HG03571 (cell line): ENCODE measurements at regions not wholly inside any gene's neighbourhood (a gene's known extent, or its start where the extent isn't known, plus 50 kb on each side); places are given as distances from the start of the nearest gene placed in this dataset.
A peak's percentile ranks its signal among the peaks of the same experiment; 100 is the strongest.
"Not testable (repeated sequence)": the region's sequence is repeated elsewhere in the genome, so short reads cannot be mapped to it uniquely, and the experiment has no call there.

ENCODE experiments used
- ATAC-seq: cut with Tn5 transposase; IDR thresholded peaks from one replicate; pipeline ENCODE4 v1.9.1; 2021; ENCODE audit not compliant: unreplicated experiment

DNA sequence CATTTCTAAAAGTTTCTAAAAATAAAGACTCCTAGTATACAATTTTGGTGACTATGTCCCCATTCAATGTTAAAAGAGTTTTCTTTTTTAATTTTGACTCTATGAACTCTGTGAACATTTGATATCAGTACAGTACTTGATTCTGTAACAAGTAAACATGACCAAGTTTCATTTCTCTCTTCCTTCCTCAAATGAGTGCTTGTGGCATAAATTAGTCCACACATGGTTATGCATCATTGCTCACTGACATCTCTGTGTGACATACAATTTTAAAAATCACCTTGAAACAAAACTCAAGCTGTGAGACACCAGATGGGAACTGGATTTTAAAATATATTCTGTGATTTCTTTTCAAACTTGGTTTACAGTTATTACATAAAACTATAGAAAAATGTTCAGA lies 253.9 kb upstream of the MDGA2 start:
- peak; percentile 71 for ATAC-seq

- ATAC-seq: no peak
These were observed 245.7 kb upstream of the MDGA2 start for GRCh38 chr14:47921133-47921532.

GRCh38 chr14:47919997-47920396 lies 244.6 kb upstream of the MDGA2 start:
- no peak for ATAC-seq

GRCh38 chr14:47919334-47919846 lies 244.0 kb upstream of the MDGA2 start:
- no peak for ATAC-seq

DNA sequence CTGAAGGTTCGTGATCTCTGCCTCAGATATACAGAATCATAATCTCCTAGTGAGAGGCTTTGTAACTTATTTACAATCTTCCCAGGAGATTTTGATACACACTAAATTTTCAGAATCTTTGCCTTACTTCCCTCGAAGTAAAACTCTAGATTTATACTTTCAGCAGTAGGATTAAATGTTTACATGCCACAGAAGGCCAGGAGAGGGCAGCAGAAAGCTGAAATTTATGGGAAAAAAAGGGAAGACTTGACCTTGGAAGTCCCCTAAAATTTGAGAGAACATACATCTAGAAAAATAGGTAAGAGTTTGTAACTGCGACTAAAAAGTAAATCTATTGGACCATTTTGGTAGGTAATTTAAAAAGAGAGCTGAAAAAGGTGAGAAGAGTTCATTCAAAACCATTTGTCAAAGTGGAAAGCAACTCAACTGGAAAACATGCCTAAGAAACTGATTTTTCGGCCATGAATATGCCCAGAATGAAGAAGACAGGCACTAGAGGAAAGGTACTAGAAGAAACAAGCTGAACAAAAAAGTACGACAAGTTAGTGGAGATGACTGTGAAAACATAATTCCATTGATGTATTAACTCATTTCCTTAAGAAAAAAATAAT lies 242.0 kb upstream of the MDGA2 start:
- no peak for ATAC-seq

GRCh38 chr14:47901141-47901540 lies 225.7 kb upstream of the MDGA2 start:
- not testable (repeated sequence) for ATAC-seq

DNA sequence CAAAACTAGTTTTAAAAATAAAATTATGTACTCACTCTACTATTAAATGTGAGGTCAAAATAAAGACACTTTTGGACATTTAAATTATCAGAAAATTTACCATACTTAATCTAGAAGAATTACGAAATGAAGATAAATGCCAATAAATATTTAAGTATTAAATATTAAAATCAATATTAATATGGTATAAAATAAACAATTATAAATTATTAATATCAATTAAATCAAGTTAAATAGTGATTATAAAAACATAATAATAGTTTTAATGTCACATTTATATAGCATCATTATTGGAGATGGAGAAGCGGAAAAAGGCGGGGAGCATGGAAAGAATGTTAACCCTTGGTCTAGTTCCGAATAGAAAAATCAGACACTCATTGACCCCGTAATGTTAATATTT lies 224.3 kb upstream of the MDGA2 start:
- no peak for ATAC-seq

- ATAC-seq: no peak
These were observed 198.9 kb upstream of the MDGA2 start for GRCh38 chr14:47874350-47874749.

DNA sequence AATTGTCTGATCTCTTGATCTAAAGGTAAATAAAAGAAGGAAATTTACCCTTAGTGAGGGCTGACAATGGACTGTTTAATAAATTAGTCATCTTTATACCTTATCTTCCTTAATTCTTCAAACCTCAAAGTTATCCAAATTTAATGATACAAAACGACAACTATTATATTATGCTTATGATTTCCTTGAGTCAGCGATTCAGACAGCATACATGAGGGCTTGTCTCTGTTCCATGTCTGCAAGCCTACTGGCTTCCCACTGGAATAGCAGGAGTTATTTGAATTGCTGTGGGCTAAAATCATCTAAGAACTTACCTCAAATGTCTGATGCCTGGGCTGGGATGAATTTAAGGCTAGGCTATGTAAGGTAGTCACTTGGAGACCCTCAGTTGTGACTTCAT lies 197.2 kb upstream of the MDGA2 start:
- no peak for ATAC-seq

DNA sequence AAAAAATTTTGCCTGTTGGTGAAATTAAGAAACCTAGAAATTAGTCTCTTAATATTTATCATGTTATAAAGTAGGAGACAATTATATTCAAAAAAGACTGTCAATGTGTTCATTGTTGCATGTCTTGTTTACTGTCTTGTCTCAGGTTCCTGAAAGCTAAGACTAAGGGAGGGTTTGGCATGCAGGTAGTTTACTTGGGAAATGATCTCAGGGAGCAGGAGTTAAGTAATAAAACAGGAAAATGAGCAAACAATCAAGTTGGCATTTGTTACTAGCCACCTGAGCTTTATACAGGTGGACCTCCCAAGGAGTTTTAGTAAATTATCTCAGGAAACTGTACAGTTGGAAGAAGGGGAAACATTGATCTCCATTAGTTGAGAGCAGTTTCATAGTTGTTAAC lies 188.0 kb upstream of the MDGA2 start:
- no peak for ATAC-seq

DNA sequence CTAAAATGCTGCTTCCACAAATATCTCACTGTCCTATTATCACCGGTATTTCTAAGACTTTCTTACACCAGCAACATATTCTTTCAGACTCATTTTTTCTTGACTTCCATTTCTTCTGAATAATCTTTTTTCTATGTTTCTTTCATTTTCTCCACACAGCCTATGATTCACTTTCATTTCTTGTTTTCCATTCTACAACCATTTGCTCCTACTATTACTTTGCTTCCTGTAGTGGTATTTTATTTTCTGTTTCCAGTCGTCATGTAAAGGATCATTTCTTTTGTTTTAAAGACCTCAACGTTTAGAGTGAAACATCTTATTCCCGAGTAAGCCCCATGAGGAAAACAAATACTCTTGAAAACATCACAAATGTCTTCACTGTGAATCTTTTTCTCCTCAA lies 182.2 kb upstream of the MDGA2 start:
- ATAC-seq: no peak

DNA sequence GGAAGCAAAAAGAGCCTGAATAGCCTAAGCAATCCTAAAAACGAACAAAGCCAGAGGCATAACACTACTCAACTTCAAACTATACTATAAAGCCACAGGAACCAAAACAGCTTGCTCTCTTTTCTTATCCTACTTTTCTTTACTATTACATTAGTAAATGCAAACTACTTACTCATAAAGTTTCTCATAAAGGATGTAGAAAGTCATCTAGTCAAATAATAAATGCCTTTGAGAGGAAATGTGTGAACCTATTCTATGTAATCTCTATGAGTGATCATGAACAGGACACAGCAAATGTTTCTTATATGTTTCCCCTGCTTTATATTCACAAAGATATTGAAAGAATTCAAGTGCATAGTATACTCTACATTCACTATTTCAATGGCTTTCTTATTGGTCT lies 176.9 kb upstream of the MDGA2 start:
- ATAC-seq: no peak

GRCh38 chr14:47846008-47846407 lies 170.6 kb upstream of the MDGA2 start:
- no peak for ATAC-seq

- ATAC-seq: no peak
These were observed 167.8 kb upstream of the MDGA2 start for GRCh38 chr14:47843236-47843635.

- ATAC-seq: no peak
These were observed 157.6 kb upstream of the MDGA2 start for GRCh38 chr14:47833011-47833410.

- no peak for ATAC-seq
These were observed 151.4 kb upstream of the MDGA2 start for GRCh38 chr14:47826809-47827208.

DNA sequence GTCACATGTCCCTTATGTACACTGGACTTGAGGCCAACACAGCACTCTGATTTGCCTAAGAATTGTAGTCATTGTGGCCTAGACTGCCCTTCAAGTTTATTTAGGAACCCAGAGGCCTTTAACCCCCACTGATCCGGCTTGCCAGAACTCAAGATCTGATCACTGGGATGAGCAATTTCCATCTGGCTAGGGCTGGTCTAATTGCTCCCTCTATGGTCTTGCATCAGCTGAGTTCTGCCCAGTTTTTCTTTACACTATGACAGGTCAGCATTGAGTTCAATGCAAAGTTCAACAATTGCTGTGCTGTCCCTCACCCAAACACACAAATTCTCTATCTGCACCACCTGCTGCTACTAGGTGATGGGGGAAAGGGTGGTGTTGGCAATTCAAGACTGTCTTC lies 146.9 kb upstream of the MDGA2 start:
- no peak for ATAC-seq

DNA sequence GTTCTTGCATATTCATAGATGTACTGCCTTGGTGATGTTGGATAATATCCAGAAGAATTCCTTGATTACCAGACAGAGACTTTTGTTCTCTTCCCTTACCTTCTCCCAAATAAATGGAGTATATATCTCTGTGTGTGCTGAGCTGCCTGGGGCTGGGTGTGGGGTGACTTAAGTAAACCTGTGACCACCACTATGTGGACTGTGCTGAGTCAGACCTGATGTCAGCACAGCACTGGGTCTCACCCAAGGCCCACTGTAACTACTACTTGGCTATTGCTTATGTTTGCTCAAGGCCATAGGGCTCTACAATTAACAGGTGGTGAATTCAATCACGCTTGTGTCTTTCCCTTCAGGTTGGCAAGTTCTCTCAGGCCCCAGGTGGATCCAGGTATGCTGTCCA lies 145.7 kb upstream of the MDGA2 start:
- no peak for ATAC-seq

- no peak for ATAC-seq
These were observed 115.1 kb upstream of the MDGA2 start for GRCh38 chr14:47790477-47790876.

DNA sequence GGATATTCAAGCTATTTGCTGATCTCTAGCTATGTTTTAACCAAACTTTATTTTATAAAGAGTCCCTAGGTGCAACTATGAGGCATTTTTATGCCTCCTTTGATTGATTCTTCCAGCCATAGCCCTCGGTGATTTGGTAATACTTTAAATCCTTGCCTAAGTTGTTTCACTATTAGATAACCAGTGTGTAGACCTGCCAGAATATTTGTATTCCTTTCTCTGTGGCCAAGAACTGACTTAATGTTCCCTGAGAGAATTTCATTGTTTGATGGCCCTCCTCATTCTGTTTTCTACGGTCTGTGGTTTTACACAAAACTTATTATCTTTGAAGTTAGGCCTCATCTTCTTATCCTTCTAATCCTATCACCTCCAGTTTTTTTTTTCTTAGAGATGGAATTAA lies 109.7 kb upstream of the MDGA2 start:
- no peak for ATAC-seq

- no peak for ATAC-seq
These were observed 103.2 kb upstream of the MDGA2 start for GRCh38 chr14:47778631-47779030.

GRCh38 chr14:47772652-47773051 lies 97.2 kb upstream of the MDGA2 start:
- no peak for ATAC-seq

GRCh38 chr14:47763188-47763854 lies 87.9 kb upstream of the MDGA2 start:
- ATAC-seq: no peak
